CD1c-positive myeloid dendritic cell (primary cell): ENCODE measurements at regions not wholly inside any gene's neighbourhood (a gene's known extent, or its start where the extent isn't known, plus 50 kb on each side); places are given as distances from the start of the nearest gene placed in this dataset.
A peak's percentile ranks its signal among the peaks of the same experiment; 100 is the strongest.

Experiments
- DNase-seq: peaks from one replicate; pipeline ENCODE4 v3.0.0-alpha.2; 2016; ENCODE audit errors: extremely low spot score

GRCh38 chr1:228975238-228975907 is 240.1 kb downstream of the RHOU start:
- no peak for DNase-seq

GRCh38 chr1:228976316-228976715 is 241.0 kb downstream of the RHOU start:
- no peak for DNase-seq

GRCh38 chr1:228977307-228977706 is 242.0 kb downstream of the RHOU start:
- no peak for DNase-seq

- DNase-seq: no peak
Observed at GRCh38 chr1:228977741-228978140, 242.5 kb downstream of the RHOU start.

- DNase-seq: no peak
Observed at GRCh38 chr1:228978484-228979324, 243.4 kb downstream of the RHOU start.

GRCh38 chr1:228979325-228979699 is 244.0 kb downstream of the RHOU start:
- no peak for DNase-seq

GRCh38 chr1:228979774-228980173 is 244.5 kb downstream of the RHOU start:
- DNase-seq: no peak

- no peak for DNase-seq
Observed at GRCh38 chr1:228980232-228980937, 245.1 kb downstream of the RHOU start.

GRCh38 chr1:228982637-228983036 is 247.4 kb downstream of the RHOU start:
- DNase-seq: no peak

- DNase-seq: no peak
Observed at GRCh38 chr1:228983231-228983660, 248.0 kb downstream of the RHOU start.

- DNase-seq: no peak
Observed at GRCh38 chr1:228983661-228984060, 248.4 kb downstream of the RHOU start.

- no peak for DNase-seq
Observed at GRCh38 chr1:228984107-228984506, 248.8 kb downstream of the RHOU start.

- DNase-seq: no peak
Observed at GRCh38 chr1:228984646-228985631, 249.7 kb downstream of the RHOU start.

- no peak for DNase-seq
Observed at GRCh38 chr1:228985661-228986060, 250.4 kb downstream of the RHOU start.

- peak; percentile 73 for DNase-seq
Observed at GRCh38 chr1:228986093-228986904, 251.0 kb downstream of the RHOU start.

- DNase-seq: no peak
Observed at GRCh38 chr1:228987286-228987685, 252.0 kb downstream of the RHOU start.

GRCh38 chr1:228987736-228988506 is 252.6 kb downstream of the RHOU start:
- no peak for DNase-seq

- no peak for DNase-seq
Observed at GRCh38 chr1:228988664-228989063, 253.4 kb downstream of the RHOU start.

- no peak for DNase-seq
Observed at GRCh38 chr1:228989176-228989575, 253.9 kb downstream of the RHOU start.

GRCh38 chr1:228989676-228989991 is 254.4 kb downstream of the RHOU start:
- DNase-seq: no peak
